GM23338 (cell line): ENCODE measurements at regions not wholly inside any gene's neighbourhood (a gene's known extent, or its start where the extent isn't known, plus 50 kb on each side); places are given as distances from the start of the nearest gene placed in this dataset.

ENCODE experiments used
- ATAC-seq: fragments of 200-7000 bp; cut with Tn5 transposase; 3 replicates; pipeline ENCODE4 v1.9.1; 2020
- DNase-seq: peaks from one replicate; pipeline ENCODE4 v3.0.0-alpha.2; 2015; ENCODE audit warnings: low spot score
- H2AFZ ChIP-seq: fragments of 200-600 bp; sonication (generic); 2 replicates; pipeline ENCODE4 v1.8.0; 2016; ENCODE audit warnings: antibody characterized with exemption, mild to moderate bottlenecking, moderate library complexity
- H3F3A ChIP-seq: fragments of 200-600 bp; sonication (generic); replicated peaks from 2 replicates; pipeline ENCODE4 v1.8.0; 2017; ENCODE audit warnings: antibody characterized with exemption, mixed run types, low read depth
- H3K27ac ChIP-seq: fragments of 200-600 bp; sonication (generic); 2 replicates; pipeline ENCODE4 v1.6.1; 2016; ENCODE audit warnings: low read depth
- H3K27me3 ChIP-seq: fragments of 200-600 bp; sonication (generic); 2 replicates; pipeline ENCODE4 v1.8.0; 2016; ENCODE audit warnings: mild to moderate bottlenecking, mixed run types, moderate library complexity; ENCODE audit not compliant: insufficient read depth
- H3K36me3 ChIP-seq: fragments of 200-600 bp; sonication (generic); 2 replicates; pipeline ENCODE4 v1.8.0; 2016; ENCODE audit warnings: mild to moderate bottlenecking; ENCODE audit not compliant: insufficient read depth
- H3K4me1 ChIP-seq: fragments of 200-600 bp; sonication (generic); 2 replicates; pipeline ENCODE4 v1.8.0; 2016; ENCODE audit warnings: mild to moderate bottlenecking, moderate library complexity; ENCODE audit not compliant: insufficient read depth
- H3K4me2 ChIP-seq: fragments of 200-600 bp; sonication (generic); 2 replicates; pipeline ENCODE4 v1.7.1; 2017; ENCODE audit warnings: mixed run types
- H3K4me3 ChIP-seq: fragments of 200-600 bp; sonication (generic); 2 replicates; pipeline ENCODE4 v1.6.1; 2016; ENCODE audit warnings: mixed run types
- H3K79me2 ChIP-seq: fragments of 200-600 bp; sonication (generic); replicated peaks from 2 replicates; pipeline ENCODE4 v1.8.0; 2017; ENCODE audit warnings: mild to moderate bottlenecking; ENCODE audit not compliant: insufficient read depth
- H3K9me2 ChIP-seq: fragments of 200-600 bp; sonication (generic); 2 replicates; pipeline ENCODE4 v1.8.0; 2017; ENCODE audit not compliant: insufficient read depth
- H4K20me1 ChIP-seq: fragments of 200-600 bp; sonication (generic); replicated peaks from 2 replicates; pipeline ENCODE4 v1.8.0; 2017; ENCODE audit warnings: mild to moderate bottlenecking; ENCODE audit not compliant: insufficient read depth
- H3K27ac Mint-ChIP-seq: 2 replicates; pipeline ENCODE4 v1.8.0; 2020; ENCODE audit warnings: inconsistent platforms, mild to moderate bottlenecking, moderate library complexity, mixed read lengths
- H3K27me3 Mint-ChIP-seq: 3 replicates; pipeline ENCODE4 v1.8.0; 2022; ENCODE audit warnings: low read depth, mild to moderate bottlenecking, moderate library complexity, mixed read lengths, inconsistent platforms; ENCODE audit not compliant: insufficient read depth, poor library complexity
- H3K36me3 Mint-ChIP-seq: 3 replicates; pipeline ENCODE4 v1.8.0; 2021; ENCODE audit warnings: low read depth, mild to moderate bottlenecking, inconsistent platforms, moderate library complexity, mixed read lengths
- H3K4me1 Mint-ChIP-seq: 3 replicates; pipeline ENCODE4 v1.8.0; 2020; ENCODE audit warnings: mild to moderate bottlenecking, inconsistent platforms, mixed read lengths
- H3K4me3 Mint-ChIP-seq: 3 replicates; pipeline ENCODE4 v1.8.0; 2021; ENCODE audit warnings: moderate library complexity, mild to moderate bottlenecking, inconsistent platforms, mixed read lengths
- H3K9me3 Mint-ChIP-seq: 3 replicates; pipeline ENCODE4 v1.8.0; 2020; ENCODE audit warnings: moderate library complexity, mild to moderate bottlenecking, inconsistent platforms, mixed read lengths
- CREB1 ChIP-seq: fragments of 250-450 bp; sonication (Bioruptor Pico); IDR thresholded peaks from 2 replicates; pipeline ENCODE4 v1.5.0; 2020; ENCODE audit warnings: low read depth, mild to moderate bottlenecking, moderate library complexity
- EZH2 ChIP-seq: fragments of 200-600 bp; sonication (generic); IDR thresholded peaks from one replicate; pipeline ENCODE4 v1.8.0; 2017; ENCODE audit warnings: antibody characterized with exemption, mild to moderate bottlenecking, low read depth; ENCODE audit not compliant: unreplicated experiment
- EZH2phosphoT487 ChIP-seq: fragments of 200-600 bp; sonication (generic); IDR thresholded peaks from one replicate; pipeline ENCODE4 v1.8.1; 2018; ENCODE audit warnings: antibody characterized with exemption; ENCODE audit not compliant: unreplicated experiment
- JUNB ChIP-seq: IDR thresholded peaks from one replicate; pipeline ENCODE4 v1.6.1; 2016; ENCODE audit warnings: antibody characterized with exemption; ENCODE audit not compliant: unreplicated experiment
- NANOG ChIP-seq: IDR thresholded peaks from 2 replicates; pipeline ENCODE4 v1.6.1; 2016; ENCODE audit warnings: antibody characterized with exemption, borderline replicate concordance
- POLR2AphosphoS5 ChIP-seq: IDR thresholded peaks from 2 replicates; pipeline ENCODE4 v1.6.1; 2016; ENCODE audit warnings: antibody characterized with exemption, low read depth
- STAT1 ChIP-seq: IDR thresholded peaks from one replicate; pipeline ENCODE4 v1.6.1; 2016; ENCODE audit warnings: antibody characterized with exemption; ENCODE audit not compliant: unreplicated experiment
- ZNF114 ChIP-seq: fragments of 250-450 bp; sonication (Bioruptor Pico); IDR thresholded peaks from 2 replicates; pipeline ENCODE4 v1.5.0; 2020; ENCODE audit warnings: mild to moderate bottlenecking, moderate library complexity
- ZNF331 ChIP-seq: fragments of 250-450 bp; sonication (Bioruptor Pico); IDR thresholded peaks from 2 replicates; pipeline ENCODE4 v1.5.0; 2020; ENCODE audit warnings: low read depth, mild to moderate bottlenecking, moderate library complexity
- TF ChIP-seq, protein P1 (sequence below): IDR thresholded peaks from one replicate; pipeline ENCODE4 v1.6.1; 2018; ENCODE audit warnings: antibody characterized with exemption; ENCODE audit not compliant: unreplicated experiment
- TF ChIP-seq, protein P2 (sequence below), 2 experiments: fragments of 200-600 bp in 1 of 2; sonication (generic) in 1 of 2; conservative IDR thresholded peaks; 2 replicates each; pipeline versions ENCODE4 v1.5.1 to v1.6.1; 2016 to 2017; ENCODE audit warnings: antibody characterized with exemption in 2 of 2, low read depth in 2 of 2, mild to moderate bottlenecking in 2 of 2, moderate library complexity in 1 of 2
- TF ChIP-seq, protein P3 (sequence below): IDR thresholded peaks from 2 replicates; pipeline ENCODE4 v1.6.1; 2016; ENCODE audit warnings: antibody characterized with exemption
- TF ChIP-seq, protein P4 (sequence below): fragments of 250-450 bp; sonication (Bioruptor Pico); IDR thresholded peaks from 2 replicates; pipeline ENCODE4 v1.5.0; 2020; ENCODE audit warnings: mild to moderate bottlenecking, moderate library complexity

DNA sequence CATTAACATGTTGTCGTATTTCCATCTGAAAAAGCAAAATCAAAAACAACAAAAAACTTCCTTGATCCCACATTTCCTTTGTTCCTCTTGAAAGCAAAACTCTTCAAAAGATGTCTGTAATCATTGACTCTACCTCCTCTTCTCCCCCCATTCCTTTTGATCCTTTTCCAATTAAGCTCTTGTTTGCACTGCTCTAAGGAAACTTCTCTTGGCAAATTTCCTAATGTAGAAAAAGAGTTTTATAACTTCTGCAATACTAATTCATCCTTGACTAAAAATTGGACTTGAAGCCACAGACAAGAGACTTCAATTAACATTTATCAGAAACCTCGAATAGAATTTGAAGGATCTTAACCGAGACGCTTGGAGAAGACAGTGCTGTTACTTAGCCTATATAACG, 317.1 kb upstream of the SEMA3C start:
- Mint-ChIP-seq H3K4me3 (no peak overlapping the region), H3K9me3 (peaks cover 4% of the 10 kb centered on the region; the same call in 2 of the 3 replicates), H3K27ac (no peak overlapping the region), H3K36me3 (no peaks in the 10 kb centered on the region; the same call in 2 of the 3 replicates), H3K27me3 (no peaks in the 10 kb centered on the region), H3K4me1 (peaks cover 4% of the 10 kb centered on the region; the same call in 2 of the 3 replicates)
- no peaks in the 10 kb centered on the region for H3F3A ChIP-seq
- H3K4me2 ChIP-seq, result no peak overlapping the region
- TF ChIP-seq STAT1, result no peak
- TF ChIP-seq JUNB, result no peak
- no peak for TF ChIP-seq EZH2
- TF ChIP-seq, protein P1, sequence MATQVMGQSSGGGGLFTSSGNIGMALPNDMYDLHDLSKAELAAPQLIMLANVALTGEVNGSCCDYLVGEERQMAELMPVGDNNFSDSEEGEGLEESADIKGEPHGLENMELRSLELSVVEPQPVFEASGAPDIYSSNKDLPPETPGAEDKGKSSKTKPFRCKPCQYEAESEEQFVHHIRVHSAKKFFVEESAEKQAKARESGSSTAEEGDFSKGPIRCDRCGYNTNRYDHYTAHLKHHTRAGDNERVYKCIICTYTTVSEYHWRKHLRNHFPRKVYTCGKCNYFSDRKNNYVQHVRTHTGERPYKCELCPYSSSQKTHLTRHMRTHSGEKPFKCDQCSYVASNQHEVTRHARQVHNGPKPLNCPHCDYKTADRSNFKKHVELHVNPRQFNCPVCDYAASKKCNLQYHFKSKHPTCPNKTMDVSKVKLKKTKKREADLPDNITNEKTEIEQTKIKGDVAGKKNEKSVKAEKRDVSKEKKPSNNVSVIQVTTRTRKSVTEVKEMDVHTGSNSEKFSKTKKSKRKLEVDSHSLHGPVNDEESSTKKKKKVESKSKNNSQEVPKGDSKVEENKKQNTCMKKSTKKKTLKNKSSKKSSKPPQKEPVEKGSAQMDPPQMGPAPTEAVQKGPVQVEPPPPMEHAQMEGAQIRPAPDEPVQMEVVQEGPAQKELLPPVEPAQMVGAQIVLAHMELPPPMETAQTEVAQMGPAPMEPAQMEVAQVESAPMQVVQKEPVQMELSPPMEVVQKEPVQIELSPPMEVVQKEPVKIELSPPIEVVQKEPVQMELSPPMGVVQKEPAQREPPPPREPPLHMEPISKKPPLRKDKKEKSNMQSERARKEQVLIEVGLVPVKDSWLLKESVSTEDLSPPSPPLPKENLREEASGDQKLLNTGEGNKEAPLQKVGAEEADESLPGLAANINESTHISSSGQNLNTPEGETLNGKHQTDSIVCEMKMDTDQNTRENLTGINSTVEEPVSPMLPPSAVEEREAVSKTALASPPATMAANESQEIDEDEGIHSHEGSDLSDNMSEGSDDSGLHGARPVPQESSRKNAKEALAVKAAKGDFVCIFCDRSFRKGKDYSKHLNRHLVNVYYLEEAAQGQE, result no peak
- TF ChIP-seq, protein P2, sequence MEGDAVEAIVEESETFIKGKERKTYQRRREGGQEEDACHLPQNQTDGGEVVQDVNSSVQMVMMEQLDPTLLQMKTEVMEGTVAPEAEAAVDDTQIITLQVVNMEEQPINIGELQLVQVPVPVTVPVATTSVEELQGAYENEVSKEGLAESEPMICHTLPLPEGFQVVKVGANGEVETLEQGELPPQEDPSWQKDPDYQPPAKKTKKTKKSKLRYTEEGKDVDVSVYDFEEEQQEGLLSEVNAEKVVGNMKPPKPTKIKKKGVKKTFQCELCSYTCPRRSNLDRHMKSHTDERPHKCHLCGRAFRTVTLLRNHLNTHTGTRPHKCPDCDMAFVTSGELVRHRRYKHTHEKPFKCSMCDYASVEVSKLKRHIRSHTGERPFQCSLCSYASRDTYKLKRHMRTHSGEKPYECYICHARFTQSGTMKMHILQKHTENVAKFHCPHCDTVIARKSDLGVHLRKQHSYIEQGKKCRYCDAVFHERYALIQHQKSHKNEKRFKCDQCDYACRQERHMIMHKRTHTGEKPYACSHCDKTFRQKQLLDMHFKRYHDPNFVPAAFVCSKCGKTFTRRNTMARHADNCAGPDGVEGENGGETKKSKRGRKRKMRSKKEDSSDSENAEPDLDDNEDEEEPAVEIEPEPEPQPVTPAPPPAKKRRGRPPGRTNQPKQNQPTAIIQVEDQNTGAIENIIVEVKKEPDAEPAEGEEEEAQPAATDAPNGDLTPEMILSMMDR (conservative IDR thresholded peaks at IDR 0.05; ENCODE audit: low read depth in 2 of 2), result no peak
- no peak for TF ChIP-seq ZNF331
- TF ChIP-seq ZNF114 (CRISPR knock-in tag), result no peak
- no peak for TF ChIP-seq POLR2AphosphoS5
- TF ChIP-seq, protein P3, sequence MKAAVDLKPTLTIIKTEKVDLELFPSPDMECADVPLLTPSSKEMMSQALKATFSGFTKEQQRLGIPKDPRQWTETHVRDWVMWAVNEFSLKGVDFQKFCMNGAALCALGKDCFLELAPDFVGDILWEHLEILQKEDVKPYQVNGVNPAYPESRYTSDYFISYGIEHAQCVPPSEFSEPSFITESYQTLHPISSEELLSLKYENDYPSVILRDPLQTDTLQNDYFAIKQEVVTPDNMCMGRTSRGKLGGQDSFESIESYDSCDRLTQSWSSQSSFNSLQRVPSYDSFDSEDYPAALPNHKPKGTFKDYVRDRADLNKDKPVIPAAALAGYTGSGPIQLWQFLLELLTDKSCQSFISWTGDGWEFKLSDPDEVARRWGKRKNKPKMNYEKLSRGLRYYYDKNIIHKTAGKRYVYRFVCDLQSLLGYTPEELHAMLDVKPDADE, result no peak
- no peak for TF ChIP-seq EZH2phosphoT487
- no peak for TF ChIP-seq CREB1
- TF ChIP-seq, protein P4, sequence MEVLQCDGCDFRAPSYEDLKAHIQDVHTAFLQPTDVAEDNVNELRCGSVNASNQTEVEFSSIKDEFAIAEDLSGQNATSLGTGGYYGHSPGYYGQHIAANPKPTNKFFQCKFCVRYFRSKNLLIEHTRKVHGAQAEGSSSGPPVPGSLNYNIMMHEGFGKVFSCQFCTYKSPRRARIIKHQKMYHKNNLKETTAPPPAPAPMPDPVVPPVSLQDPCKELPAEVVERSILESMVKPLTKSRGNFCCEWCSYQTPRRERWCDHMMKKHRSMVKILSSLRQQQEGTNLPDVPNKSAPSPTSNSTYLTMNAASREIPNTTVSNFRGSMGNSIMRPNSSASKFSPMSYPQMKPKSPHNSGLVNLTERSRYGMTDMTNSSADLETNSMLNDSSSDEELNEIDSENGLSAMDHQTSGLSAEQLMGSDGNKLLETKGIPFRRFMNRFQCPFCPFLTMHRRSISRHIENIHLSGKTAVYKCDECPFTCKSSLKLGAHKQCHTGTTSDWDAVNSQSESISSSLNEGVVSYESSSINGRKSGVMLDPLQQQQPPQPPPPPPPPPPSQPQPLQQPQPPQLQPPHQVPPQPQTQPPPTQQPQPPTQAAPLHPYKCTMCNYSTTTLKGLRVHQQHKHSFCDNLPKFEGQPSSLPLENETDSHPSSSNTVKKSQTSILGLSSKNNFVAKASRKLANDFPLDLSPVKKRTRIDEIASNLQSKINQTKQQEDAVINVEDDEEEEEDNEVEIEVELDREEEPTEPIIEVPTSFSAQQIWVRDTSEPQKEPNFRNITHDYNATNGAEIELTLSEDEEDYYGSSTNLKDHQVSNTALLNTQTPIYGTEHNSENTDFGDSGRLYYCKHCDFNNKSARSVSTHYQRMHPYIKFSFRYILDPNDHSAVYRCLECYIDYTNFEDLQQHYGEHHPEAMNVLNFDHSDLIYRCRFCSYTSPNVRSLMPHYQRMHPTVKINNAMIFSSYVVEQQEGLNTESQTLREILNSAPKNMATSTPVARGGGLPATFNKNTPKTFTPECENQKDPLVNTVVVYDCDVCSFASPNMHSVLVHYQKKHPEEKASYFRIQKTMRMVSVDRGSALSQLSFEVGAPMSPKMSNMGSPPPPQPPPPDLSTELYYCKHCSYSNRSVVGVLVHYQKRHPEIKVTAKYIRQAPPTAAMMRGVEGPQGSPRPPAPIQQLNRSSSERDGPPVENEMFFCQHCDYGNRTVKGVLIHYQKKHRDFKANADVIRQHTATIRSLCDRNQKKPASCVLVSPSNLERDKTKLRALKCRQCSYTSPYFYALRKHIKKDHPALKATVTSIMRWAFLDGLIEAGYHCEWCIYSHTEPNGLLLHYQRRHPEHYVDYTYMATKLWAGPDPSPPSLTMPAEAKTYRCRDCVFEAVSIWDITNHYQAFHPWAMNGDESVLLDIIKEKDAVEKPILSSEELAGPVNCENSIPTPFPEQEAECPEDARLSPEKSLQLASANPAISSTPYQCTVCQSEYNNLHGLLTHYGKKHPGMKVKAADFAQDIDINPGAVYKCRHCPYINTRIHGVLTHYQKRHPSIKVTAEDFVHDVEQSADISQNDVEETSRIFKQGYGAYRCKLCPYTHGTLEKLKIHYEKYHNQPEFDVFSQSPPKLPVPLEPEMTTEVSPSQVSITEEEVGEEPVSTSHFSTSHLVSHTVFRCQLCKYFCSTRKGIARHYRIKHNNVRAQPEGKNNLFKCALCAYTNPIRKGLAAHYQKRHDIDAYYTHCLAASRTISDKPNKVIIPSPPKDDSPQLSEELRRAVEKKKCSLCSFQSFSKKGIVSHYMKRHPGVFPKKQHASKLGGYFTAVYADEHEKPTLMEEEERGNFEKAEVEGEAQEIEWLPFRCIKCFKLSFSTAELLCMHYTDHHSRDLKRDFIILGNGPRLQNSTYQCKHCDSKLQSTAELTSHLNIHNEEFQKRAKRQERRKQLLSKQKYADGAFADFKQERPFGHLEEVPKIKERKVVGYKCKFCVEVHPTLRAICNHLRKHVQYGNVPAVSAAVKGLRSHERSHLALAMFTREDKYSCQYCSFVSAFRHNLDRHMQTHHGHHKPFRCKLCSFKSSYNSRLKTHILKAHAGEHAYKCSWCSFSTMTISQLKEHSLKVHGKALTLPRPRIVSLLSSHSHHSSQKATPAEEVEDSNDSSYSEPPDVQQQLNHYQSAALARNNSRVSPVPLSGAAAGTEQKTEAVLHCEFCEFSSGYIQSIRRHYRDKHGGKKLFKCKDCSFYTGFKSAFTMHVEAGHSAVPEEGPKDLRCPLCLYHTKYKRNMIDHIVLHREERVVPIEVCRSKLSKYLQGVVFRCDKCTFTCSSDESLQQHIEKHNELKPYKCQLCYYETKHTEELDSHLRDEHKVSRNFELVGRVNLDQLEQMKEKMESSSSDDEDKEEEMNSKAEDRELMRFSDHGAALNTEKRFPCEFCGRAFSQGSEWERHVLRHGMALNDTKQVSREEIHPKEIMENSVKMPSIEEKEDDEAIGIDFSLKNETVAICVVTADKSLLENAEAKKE (CRISPR knock-in tag), result no peak
- no peak for TF ChIP-seq NANOG
- no peak overlapping the region for H2AFZ ChIP-seq
- no peak overlapping the region for H3K27ac ChIP-seq
- H3K9me2 ChIP-seq, result no peaks in the 10 kb centered on the region
- no peaks in the 10 kb centered on the region for H3K36me3 ChIP-seq
- ATAC-seq (no peak), DNase-seq (no peak)
- H3K79me2 ChIP-seq, result no peaks in the 10 kb centered on the region
- no peak overlapping the region for H3K4me3 ChIP-seq
- H3K27me3 ChIP-seq, result no peaks in the 10 kb centered on the region
- H3K4me1 ChIP-seq, result peaks cover 9% of the 10 kb centered on the region; the same call in 1 of the 2 replicates
- no peaks in the 10 kb centered on the region for H4K20me1 ChIP-seq
